AG04450 (cell line): ENCODE measurements at regions not wholly inside any gene's neighbourhood (a gene's known extent, or its start where the extent isn't known, plus 50 kb on each side); places are given as distances from the start of the nearest gene placed in this dataset.

ENCODE experiments used
- CTCF ChIA-PET: fragments of 300-600, 350-600 bp; formaldehyde crosslinking; extraction: SDS; loops from one replicate; lab custom pipeline; 2022; ENCODE audit warnings: antibody characterized with exemption, inconsistent platforms; lab: Charles Lee
- POLR2A ChIA-PET: fragments of 350-600 bp; formaldehyde crosslinking; extraction: SDS; loops from one replicate; lab custom pipeline; 2021; ENCODE audit warnings: antibody characterized with exemption, inconsistent platforms; lab: Yijun Ruan, JAX
- DNase-seq: peaks from one replicate; pipeline ENCODE4 v3.0.0-alpha.2; 2011; ENCODE audit warnings: low read depth, low spot score
- H3K27ac ChIP-seq: one replicate; pipeline ENCODE4 v1.5.1; 2012; ENCODE audit warnings: low read depth, low read length, control low read depth
- H3K27me3 ChIP-seq: one replicate; pipeline ENCODE4 v1.6.0; 2012; ENCODE audit warnings: low read length; ENCODE audit not compliant: control insufficient read depth, insufficient read depth
- H3K4me3 ChIP-seq: 2 replicates; pipeline ENCODE4 v1.5.1; 2011; ENCODE audit warnings: mild to moderate bottlenecking, low read depth, low read length, control low read depth
- H3K9me3 ChIP-seq: 2 replicates; pipeline ENCODE4 v1.5.1; 2012; ENCODE audit warnings: low read length; ENCODE audit not compliant: control insufficient read depth, insufficient read depth
- CTCF ChIP-seq: IDR thresholded peaks from 2 replicates; pipeline ENCODE4 v1.5.1; 2011; ENCODE audit warnings: low read depth, low read length, control low read depth, inconsistent platforms

GRCh38 chr20:11186301-11187008, 512.7 kb upstream of the JAG1 start:
- no peak for TF ChIP-seq CTCF
- Histone ChIP-seq H3K27ac (no peak overlapping the region), H3K9me3 (no peaks in the 10 kb centered on the region), H3K27me3 (no peaks in the 10 kb centered on the region), H3K4me3 (no peak overlapping the region)
- POLR2A ChIA-PET: no interaction called here
- no peak for DNase-seq
- CTCF ChIA-PET: no interaction called here

DNA sequence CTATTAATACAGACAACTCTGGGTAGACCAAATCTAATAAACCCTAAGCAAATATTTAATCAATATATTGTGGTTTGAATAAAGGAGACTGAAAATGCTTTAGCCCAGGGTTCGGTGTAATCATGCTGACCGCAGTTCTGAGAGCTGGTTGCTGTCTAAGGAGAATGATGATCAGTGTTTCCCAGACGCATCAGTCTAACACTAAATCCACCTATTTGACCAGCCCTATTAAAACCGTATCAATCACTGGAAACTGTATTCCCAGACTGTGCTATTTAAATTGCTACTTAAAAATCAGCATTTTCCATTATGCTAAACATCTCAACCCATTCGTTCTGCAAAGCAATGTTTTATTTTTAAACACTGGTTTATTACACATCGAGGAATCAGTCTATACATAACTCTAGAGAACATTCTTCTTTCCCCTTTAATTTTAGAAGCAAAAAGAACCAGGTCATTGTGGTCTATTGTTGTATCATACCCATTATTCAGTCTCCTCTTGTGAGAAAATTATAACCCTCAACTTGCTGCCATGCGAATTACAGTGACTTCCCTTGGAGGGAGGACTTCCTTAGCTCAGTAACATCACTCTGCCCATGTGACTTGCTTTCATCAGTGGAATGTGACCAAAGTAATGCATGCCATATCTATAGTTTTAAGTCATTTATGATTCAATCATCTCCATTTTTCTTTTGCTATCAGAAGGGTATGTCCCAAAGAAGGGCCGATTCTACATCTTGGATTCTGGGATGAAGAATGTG, 515.2 kb upstream of the JAG1 start:
- CTCF ChIA-PET: interaction anchor here (1.1 to 1.2 kb wide), 2 partner anchors 11 to 16 kb away, joined by 4 to 6 read pairs; no protein-coding TSS in a partner anchor

GRCh38 chr20:11190741-11191140, 516.9 kb upstream of the JAG1 start:
- CTCF ChIA-PET: no interaction called here
- no peak overlapping the region for H3K4me3 ChIP-seq
- no peaks in the 10 kb centered on the region for H3K9me3 ChIP-seq
- H3K27ac ChIP-seq: no peak overlapping the region
- TF ChIP-seq CTCF: no peak
- POLR2A ChIA-PET: no interaction called here
- H3K27me3 ChIP-seq: no peaks in the 10 kb centered on the region
- DNase-seq: no peak

More for the DNA sequence above, 515.2 kb upstream of the JAG1 start:
- Histone ChIP-seq H3K9me3 (no peaks in the 10 kb centered on the region), H3K27ac (no peak overlapping the region), H3K4me3 (no peak overlapping the region), H3K27me3 (no peaks in the 10 kb centered on the region)
- TF ChIP-seq CTCF: no peak
- POLR2A ChIA-PET: no interaction called here
- no peak for DNase-seq

DNA sequence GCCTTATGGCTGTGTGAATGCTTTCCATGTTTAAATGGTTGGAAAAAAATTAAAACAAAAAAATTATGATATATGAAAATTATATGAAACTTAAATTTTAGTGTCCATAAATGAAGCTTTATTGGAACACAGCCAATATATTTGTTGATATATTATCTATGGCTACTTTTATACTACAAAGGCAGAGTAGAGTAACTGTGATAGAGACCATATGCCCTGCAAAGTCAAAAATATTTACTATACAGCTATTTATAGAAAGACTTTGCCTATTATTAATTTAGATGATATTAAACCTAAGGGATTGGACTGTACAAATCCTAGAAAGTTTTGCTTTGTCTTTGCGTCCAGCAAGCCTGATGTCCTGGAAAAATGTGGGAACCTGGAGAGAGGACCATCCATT, 518.3 kb upstream of the JAG1 start:
- no peak overlapping the region for H3K27ac ChIP-seq
- no peak overlapping the region for H3K4me3 ChIP-seq
- no peak for TF ChIP-seq CTCF
- DNase-seq: no peak
- H3K27me3 ChIP-seq: no peaks in the 10 kb centered on the region
- ChIA-PET CTCF (interaction anchor here (1.3 kb wide), 1 partner anchor 14 kb away, joined by 4 read pairs; no protein-coding TSS in a partner anchor), POLR2A (no interaction called here)
- no peaks in the 10 kb centered on the region for H3K9me3 ChIP-seq

DNA sequence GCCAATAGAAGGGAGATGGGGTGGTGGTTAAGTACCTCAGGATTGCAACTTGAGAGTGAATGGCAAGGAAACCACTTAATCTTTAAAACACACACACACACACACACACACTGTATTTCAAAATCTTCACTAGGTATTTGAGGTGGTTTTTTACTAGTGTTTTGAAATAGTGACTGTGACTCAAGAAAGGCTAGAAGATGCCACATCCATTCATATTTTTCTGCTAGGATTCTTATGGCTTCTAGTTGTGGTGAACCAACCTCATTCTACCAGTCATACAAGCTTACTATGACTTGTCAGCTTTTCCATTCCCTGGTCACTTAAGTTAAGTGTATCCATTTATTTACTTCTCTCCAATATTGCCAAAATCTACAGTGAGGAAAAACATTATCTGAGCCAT, 519.4 kb upstream of the JAG1 start:
- Histone ChIP-seq H3K27me3 (no peaks in the 10 kb centered on the region), H3K27ac (no peak overlapping the region), H3K4me3 (no peak overlapping the region), H3K9me3 (no peaks in the 10 kb centered on the region)
- TF ChIP-seq CTCF: no peak
- POLR2A ChIA-PET: no interaction called here
- DNase-seq: no peak
- CTCF ChIA-PET: interaction anchor here (0.6 kb wide), 1 partner anchor 12 kb away, joined by 3 read pairs; no protein-coding TSS in a partner anchor
